Lower leg skin (tissue), 3 donors: ENCODE measurements at regions not wholly inside any gene's neighbourhood (a gene's known extent, or its start where the extent isn't known, plus 50 kb on each side); places are given as distances from the start of the nearest gene placed in this dataset.

Source experiments
- POLR2A ChIP-seq, 2 donors: fragments of 450-650 bp; IDR thresholded peaks; one replicate each; pipeline ENCODE4 v1.6.1; 2016 to 2017; ENCODE audit warnings: antibody characterized with exemption in 2 of 2, mild to moderate bottlenecking in 1 of 2, moderate library complexity in 1 of 2
- TF ChIP-seq, protein P1 (sequence below), 3 donors: fragments of 450-650 bp; IDR thresholded peaks; one replicate each; pipeline ENCODE4 v1.5.1; 2016; ENCODE audit warnings: antibody characterized with exemption in 3 of 3, mild to moderate bottlenecking in 3 of 3, moderate library complexity in 2 of 3

DNA sequence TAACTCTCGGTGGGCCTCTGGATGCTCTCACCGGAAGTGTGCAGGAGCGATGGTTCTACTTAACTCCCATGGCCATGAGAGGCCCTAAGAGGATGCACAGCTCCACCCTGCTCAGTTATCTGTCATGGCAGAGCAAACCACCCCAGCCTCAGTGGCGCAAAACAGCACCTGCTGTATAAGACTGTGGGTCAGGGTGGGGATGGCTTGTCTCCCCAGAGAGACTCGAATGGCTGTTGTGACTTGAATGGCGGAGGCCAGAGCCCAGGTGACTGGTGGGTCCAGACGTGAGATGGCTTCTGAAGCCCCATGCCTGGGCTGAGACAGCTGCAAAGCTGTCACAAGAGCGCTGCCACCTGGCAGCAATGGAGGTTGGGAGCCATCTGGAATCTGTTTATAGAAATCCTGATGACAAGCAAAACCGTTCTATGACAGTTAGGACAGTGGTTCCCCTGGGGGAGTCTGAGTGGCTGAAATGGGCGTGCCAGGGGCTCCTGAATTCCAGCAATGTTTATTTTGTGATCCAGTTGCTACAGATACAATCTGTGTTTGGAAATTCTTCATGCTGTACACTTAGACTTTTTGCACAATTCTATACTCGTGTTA, 490.5 kb downstream of the TCERG1L start:
- TF ChIP-seq, protein P1, sequence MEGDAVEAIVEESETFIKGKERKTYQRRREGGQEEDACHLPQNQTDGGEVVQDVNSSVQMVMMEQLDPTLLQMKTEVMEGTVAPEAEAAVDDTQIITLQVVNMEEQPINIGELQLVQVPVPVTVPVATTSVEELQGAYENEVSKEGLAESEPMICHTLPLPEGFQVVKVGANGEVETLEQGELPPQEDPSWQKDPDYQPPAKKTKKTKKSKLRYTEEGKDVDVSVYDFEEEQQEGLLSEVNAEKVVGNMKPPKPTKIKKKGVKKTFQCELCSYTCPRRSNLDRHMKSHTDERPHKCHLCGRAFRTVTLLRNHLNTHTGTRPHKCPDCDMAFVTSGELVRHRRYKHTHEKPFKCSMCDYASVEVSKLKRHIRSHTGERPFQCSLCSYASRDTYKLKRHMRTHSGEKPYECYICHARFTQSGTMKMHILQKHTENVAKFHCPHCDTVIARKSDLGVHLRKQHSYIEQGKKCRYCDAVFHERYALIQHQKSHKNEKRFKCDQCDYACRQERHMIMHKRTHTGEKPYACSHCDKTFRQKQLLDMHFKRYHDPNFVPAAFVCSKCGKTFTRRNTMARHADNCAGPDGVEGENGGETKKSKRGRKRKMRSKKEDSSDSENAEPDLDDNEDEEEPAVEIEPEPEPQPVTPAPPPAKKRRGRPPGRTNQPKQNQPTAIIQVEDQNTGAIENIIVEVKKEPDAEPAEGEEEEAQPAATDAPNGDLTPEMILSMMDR (IDR thresholded peaks at IDR 0.05): no peak
- TF ChIP-seq POLR2A (IDR thresholded peaks at IDR 0.05): no peak
